HL-60/S4 (cell line): ENCODE measurements at regions not wholly inside any gene's neighbourhood (a gene's known extent, or its start where the extent isn't known, plus 50 kb on each side); places are given as distances from the start of the nearest gene placed in this dataset.

Experiments
- in situ Hi-C: fragments of 300-500 bp; cut with MboI; formaldehyde crosslinking; loops from 2 replicates; pipeline ENCODE4 v1.14.3; 2022; ENCODE audit warnings: low sequenced_read_pairs

DNA sequence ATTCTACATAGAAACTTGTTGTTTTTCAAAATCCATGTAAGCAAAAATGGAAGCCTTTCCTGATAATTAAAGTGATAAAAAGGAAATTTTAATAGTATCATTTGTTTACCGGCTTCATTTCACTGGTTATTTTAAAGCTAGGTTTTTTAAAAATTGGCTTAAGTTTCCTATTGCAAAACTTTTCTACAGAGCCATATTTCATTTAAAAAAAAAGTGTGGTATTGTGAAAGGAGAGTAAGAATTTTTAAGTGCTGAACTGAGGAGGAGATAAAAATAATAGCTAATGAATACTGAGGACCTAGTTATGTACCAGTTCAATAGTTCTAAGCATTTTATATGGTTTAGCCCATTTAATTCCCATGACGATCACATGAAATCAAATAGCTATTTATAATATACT, 172.2 kb upstream of the COL1A2 start:
- in situ Hi-C loops, result no loop called here

DNA sequence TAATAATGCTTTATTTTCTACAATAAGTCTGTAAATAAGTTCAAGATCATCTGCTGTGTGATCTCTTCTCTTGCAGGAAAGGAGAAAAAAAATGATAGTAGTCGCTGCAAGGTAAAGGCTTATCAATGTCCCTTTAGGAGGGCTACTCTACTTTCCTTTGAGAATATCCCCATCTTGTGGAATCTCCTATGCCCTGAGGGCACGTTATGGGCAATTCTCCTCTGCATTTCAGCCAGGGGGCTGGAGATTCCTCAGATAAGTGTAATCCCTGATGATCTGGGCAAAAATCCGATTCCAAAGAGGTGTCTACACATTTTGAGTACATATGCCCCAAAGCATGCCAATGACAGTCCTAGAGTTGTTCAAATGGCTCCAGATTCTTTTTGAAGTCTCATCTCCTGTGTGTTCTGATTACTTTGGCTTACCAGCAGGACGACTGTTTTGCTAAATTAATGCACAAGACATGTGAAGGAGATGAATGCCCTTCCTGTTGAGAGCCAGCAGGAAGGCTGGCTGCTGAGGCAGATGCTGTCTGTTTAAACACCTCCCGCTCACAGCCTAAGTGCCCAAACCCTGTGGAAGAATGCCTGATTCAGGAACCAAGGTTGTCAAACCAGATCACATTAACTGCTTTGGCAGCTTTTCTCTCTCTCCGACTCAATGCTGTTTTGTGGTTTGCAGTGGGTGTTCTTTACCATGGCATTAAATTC, 171.2 kb upstream of the COL1A2 start:
- in situ Hi-C loops, result no loop called here

DNA sequence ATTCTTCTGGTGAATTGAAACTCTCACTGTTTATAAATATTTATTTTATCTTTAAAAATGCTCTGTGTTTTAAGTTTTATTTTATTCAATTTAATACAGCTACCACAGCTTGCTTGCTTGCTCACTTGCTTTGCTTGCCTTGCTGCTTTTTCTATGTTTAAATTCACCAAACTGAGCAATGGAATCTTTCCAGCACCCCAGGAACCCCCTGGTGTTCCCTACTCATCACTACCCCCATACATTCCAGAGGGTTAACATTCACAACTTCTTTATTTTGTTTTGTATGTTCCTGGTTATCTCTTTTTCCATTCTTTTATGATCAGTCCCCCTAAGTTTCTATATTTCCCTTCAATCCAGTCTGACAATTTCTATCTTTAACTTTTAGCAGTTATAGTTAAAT, 166.5 kb upstream of the COL1A2 start:
- in situ Hi-C loops, result no loop called here

DNA sequence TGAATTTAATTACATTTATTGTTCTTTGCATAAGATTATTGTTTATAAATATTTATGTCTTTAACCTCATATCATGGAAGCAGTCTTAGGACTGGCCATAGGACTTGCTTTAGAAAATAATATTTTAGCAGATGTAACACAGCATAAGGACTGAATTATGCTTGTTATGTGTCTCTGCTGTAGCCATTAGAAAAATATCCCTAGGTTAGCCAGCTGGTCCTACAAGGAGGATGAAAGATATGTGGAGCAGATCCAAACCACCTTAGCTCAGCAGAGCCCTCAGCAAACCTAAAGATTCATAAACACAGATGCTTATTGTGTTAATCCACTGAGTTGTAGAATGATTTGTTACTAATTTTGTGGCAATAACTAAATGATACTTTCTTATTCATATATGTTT, 166.0 kb upstream of the COL1A2 start:
- in situ Hi-C loops, result no loop called here

DNA sequence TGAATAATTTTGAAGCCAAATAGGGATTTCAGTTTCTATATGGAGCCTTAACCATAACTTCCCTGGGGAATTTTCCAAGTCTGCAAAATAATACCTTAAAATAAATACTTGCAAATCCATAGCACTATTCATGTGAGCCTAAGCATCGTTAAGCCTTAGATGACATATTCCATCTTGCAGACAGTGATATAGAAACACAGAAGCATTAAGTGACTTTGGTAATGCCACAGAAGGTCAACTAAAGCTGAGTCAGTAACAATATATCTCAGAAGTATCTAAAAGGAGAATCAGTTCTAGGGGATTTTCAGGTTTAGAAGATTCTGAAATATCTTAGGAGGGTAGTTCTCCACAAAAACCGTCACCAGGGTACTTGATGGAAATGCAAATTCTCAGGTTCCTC, 163.4 kb upstream of the COL1A2 start:
- in situ Hi-C loops, result no loop called here

DNA sequence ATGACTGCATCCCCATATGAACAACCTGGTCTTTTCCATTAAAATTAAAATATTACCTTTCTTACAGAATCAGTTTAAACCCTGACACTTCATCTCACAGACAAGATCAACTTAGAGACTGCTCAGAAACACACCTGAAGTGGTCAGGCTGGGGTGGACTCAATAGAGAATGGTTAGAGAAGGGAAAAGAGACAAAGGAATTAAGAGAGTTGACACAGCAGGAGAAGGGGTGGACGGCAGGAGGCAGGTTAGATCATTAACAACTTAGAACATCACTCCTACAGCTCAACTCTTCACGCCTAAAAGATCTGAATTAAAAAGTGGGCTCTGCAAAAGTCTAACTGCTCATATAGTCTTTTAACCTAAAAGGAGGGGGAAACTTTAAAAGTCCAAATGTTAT, 157.7 kb upstream of the COL1A2 start:
- in situ Hi-C loops, result no loop called here

DNA sequence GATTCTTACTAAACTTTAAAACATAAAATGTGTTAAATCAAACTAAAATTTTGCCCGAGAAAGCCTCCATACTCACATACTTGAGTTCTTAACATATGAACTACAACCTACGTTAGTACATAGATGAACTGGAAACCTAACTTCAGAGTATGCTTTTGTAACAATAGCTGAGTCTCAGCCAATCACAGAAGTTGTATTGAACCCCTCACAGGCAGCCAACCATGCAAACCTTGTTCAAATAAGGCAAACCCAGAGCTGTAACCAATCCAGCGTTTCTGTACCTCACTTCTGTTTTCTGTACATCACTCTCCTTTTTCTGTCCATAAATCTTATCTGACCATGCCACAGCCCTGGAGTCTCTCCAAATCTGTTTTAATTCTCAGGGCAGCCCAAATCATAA, 157.3 kb upstream of the COL1A2 start:
- in situ Hi-C loops, result no loop called here

DNA sequence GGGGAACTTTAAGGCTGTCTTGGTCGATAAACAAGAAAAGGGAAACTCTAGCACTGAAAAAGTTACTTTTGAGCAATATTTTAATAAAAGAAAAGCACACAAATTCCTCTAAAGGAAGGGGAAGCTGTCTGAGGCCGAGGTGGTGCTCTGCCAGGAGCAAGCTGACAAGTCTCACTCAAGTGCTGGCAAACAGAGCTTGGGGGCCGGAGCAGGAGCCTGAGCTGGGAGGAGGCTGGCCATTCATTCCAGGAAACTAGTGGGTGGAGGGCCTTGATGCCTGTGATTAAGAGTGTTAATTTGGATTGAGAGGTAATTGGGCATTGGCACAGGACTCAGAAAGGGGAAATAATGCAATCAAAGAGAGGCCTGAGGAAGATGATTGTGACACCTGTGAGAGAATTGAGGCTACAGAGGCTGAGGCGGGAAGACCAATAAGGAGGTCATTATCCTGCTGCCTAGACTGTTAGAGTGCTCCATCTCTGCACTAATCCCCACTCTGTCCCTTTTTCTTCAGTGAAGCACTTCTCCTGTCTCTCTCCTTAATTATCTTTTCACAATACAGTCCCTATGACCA, 154.9 kb upstream of the COL1A2 start:
- in situ Hi-C loops, result no loop called here

DNA sequence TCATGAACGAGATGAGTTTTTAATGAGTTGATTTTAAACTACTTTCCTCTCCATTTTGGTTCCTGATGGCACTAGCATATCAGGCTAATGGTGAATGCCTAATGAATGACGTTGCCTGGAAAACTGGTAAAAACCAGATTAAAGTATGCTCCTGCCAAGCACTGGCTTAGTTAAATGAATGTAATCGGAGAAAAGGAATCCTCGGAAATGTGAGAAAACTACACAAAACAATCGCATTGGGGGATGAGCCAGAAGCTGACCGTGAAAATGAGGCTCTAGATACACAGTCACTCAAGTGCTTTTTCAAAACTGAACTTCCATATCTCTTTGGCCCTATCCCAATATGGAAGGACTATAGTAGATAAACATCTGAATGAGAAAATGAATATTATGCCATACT, 153.8 kb upstream of the COL1A2 start:
- in situ Hi-C loops, result no loop called here

DNA sequence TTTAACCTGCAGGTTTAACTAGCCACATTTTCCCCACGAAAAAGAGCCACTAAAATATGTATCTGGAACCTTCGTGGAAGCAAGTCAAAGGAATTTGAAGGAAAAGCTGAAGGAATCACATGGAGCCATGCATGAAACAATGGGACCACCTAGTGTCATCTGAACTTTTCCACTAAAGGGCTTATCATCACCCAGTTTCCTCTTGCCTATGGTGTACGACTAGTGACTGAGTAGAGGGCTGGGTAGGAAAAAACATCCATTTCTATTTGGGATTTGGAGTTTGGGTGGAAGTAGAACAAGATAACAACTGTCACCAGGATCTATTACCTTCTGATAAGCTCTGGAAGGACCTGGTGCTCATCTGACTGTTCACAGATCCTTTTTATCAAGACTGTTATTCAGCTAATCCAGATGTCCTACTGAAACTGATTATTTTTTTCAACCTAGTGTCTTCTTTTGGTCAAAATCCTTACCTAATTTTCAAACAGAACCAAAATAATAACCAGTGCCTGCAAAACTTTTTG, 153.2 kb upstream of the COL1A2 start:
- in situ Hi-C loops, result no loop called here

DNA sequence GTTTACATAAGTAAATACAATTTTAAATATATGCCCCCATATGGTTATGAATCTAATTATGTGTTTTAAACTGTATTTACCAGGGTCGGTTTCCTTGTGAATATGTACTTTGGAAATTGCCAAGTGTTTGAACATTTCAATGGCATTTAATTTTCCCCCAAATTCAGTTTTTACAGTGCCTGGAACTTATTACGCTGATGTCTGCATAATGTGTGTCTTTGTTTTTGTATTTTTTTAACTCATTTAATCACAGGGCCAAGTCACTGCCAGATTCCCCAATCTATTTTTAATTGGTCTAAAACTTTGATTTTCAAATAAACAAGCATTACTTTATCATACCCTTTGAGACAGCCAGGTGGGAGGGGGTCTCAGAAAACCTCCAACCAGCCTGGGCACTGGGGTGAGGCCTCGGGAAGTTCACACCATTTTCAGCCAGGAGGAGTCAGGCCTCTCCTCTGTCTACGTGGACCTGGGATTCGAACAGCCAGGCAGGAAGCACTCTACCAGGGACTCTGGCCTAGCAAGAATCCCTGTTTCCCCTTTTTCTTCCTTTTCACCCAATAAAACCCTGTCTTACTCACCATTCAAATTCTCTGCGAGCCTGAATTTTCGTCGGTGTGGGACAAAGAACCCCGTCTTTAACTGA, 151.5 kb upstream of the COL1A2 start:
- in situ Hi-C loops, result no loop called here

DNA sequence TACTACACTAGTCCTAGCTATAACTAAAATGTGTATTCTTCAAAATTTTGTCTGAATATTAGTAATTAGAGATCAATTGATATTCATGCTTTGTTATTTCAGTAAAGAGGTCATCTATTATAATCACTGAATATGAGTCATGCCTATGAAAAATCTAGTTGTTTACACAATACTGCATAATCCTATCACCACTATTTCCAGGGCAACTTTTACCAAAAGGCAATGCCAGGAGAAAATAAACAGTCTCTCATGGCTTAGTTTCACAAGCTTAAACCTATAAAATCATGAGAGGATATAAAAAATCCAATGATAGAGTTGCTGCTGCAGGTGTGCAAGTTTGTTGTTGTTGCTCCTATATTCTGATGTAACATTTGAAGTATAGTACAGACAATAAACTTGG, 149.9 kb upstream of the COL1A2 start:
- in situ Hi-C loops, result no loop called here

DNA sequence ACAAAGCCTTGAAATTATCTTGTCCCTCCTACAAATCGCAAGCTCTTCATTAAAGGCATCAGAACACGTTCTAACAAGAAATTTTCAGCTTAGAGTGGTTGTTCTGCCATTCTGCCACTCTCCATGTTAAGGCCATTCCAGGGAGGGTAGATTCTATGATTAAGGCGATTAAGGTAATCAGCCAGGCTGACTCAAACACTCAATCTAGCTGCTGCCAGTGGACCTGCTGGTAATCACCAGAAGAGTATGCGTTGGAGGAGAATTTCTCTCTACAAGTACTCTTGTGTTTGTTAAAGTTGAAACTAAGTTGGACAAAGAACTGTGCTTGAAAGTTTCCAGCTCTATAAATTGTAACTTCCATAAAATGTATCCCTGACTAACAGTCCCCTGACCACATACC, 149.2 kb upstream of the COL1A2 start:
- in situ Hi-C loops, result no loop called here

DNA sequence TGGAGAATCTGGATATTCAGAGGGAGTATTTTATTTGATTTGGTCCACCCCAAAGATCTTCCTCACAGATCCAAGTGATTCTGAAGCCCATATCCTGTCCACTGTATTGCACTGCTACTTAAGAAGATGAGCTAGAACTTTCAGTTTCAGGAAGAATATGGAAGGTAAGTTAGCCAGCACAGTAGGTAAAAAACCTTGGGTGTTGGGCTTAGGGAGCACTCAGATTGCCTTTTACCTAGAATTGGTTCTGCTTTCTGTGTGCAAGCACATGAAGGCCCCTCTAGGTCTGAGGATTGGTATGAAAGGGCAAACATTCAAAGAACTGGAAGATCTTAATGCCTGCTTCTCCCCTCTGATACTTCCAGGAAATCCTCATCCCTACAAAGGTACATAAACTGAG, 146.7 kb upstream of the COL1A2 start:
- in situ Hi-C loops, result no loop called here

DNA sequence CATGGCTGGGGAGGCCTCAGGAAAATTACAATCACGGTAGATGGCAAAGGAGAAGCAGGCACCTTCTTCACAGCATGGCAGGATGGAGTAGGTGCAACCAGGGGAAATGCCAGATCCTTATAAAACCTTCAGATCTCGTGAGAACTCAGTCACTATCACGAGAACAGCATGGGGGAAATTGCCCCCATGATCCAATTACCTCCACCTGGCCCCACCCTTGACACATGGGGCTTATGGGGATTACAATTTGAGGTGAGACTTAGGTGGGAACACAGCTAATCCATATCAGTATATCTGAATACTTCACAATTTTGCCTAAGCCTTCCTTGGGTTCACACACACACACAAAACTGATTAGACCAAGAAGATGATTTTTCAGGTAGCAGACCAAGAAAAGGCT, 145.1 kb upstream of the COL1A2 start:
- in situ Hi-C loops, result no loop called here

DNA sequence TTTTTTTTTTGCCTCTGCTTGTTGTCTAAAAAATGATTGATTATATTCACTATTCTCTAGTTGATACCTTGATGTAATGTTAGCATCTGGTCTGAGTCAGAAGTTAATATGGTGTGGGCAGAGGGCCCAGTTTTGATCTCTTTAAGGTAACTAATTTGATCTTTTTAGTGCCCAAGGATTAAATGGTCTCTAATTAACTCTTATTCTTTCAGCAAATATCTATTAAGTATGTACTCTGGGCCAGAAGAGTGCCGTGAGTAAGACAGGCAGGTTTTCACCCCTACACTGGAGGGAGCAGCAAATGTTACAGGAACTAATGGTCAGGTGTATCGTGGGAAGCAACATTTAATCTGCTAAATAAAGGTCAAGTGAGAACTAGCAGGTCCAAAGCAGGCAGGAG, 144.6 kb upstream of the COL1A2 start:
- in situ Hi-C loops, result no loop called here

DNA sequence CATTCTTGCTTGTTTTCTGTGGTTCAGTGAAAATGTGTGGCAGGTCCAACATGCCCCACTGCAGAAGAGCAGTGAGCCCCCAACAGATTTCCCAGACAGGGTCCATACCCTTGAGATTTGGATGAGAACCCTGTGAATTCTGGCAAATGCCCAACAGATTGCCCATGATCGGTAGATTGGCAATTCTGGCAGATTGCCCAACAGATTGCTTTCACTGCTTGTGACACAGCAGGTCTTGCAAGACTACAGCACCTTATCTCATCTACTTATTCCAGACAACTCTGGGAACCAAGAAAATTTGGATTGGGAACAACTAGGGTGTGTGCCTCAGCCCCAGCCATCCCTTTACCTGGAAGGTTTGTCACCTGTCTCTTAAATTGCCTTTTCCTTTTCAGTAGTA, 143.7 kb upstream of the COL1A2 start:
- in situ Hi-C loops, result no loop called here

DNA sequence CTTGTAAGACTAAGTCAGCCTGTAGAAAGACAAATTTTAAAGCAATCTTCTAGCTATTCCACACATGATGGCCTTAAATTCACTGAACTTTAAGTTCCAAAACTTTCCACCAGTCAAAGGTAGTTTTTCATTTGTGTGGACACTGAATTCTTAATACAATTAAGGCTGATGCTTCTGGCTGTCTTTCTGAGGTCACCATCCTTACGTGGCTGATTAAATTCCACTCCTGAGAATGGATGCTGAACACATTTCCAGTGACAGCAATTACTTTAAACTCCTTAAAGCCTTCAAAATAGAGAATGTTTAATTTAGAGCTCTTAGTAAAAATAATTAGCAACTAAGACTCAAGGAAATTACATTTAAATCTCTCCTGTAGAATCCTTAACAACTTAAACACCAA, 142.6 kb upstream of the COL1A2 start:
- in situ Hi-C loops, result no loop called here

DNA sequence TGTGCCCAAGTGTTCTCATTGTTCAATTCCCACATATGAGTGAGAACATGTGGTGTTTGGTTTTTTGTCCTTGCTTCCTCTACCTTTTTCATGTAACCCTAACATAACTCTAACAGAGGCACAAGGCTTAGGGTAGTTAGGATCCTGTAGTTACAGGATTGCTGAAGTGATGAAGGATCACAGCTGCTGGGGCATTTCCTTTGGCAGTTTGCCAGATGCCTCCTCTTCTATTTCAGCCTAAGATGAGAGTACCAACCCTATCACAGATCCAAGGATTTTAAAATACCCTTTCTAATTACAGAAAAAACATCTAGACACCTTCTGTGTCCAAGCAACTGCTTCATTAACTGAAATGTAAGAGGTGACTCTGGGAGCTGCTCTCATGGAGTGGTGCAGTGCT, 141.7 kb upstream of the COL1A2 start:
- in situ Hi-C loops, result no loop called here

DNA sequence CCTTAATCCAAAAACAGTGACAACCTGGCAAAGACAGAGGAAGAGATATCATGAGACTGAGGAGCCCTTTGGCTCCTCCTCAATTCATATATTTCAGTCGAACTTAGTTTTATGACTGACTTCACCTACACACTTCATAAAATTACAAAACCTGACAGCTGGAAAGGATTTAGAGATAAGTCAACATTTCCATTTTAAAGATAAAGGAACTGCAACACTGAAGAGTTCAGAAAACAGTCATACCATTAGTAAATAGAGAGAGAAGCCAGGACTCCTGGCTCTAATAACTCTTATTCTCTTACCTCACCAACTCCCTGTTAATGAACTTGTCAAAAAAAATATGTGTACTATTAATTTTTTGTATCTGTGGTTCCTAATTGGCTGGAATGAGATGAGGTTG, 141.0 kb upstream of the COL1A2 start:
- in situ Hi-C loops, result no loop called here

DNA sequence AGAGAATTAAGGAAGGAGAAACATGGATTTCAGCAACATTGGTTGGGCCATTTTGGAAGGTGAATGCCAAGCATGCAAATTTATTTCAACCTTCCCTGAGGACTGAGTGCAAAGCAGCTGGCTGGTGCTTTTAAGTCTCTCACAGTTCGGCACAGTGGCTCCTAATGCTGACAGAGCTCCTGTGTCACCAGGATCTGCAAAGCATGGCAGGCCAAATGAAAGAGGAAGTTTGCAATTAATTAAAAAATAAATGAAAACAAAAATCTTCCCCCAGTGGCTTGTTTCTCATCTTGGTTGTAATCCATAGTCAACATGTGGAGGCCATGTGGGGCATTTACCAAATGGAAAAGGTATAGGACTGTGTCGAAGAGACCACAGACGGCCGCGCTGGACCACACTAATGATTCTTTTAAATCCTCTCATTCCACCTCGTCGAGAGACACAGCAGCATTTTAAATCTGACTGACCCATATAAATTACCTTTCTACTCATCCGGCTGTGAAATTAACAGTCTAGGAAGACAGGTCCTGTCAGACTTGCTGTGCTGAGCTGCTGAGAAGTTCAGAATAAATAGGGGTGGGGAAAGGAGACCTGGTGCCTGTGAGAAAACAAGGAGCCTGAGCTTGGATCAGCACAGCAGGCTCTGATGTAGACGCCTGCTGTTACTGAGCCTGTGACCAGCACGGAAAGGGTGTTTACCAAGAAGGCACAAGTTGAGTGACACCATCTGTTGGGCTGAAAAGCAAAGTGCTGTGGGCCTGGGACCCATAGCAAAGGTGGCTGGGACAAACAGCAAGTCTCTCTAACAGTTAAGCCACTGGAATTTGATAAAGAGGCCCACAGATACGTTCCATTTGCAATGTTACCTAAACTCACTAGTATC, 136.0 kb upstream of the COL1A2 start:
- in situ Hi-C loops, result no loop called here
